Endothelial cell of umbilical vein (primary cell): ENCODE measurements at regions not wholly inside any gene's neighbourhood (a gene's known extent, or its start where the extent isn't known, plus 50 kb on each side); places are given as distances from the start of the nearest gene placed in this dataset.

Source experiments
- BruUV-seq: library from RNA; stranded (reverse); fragments of 400-500 nt; replicated peaks from 2 replicates; lab custom pipeline; 2021; lab: Mats Ljungman, UMichigan
- CTCF ChIA-PET: fragments of 300-600, 350-600 bp; sonication (Branson Sonifier 250); formaldehyde crosslinking; loops from one replicate; lab custom pipeline; 2021; ENCODE audit warnings: antibody characterized with exemption, inconsistent platforms; lab: Charles Lee
- POLR2A ChIA-PET: fragments of 300-600, 350-600 bp; sonication (Branson Sonifier 250); formaldehyde crosslinking; loops from one replicate; lab custom pipeline; 2021; ENCODE audit warnings: antibody characterized with exemption, inconsistent platforms; lab: Charles Lee
- DNase-seq: peaks from one replicate; pipeline ENCODE4 v3.0.0-alpha.2; 2011; ENCODE audit warnings: low read depth, low spot score
- FAIRE-seq: peaks from 2 replicates; lab custom pipeline; 2011; peaks lifted over from hg19 to GRCh38; lab: Jason Lieb, UNC
- H2AFZ ChIP-seq: 2 replicates; pipeline ENCODE4 v1.6.0; 2012; ENCODE audit warnings: low read depth, low read length, control low read depth, inconsistent platforms
- H3K27ac ChIP-seq: 2 replicates; pipeline ENCODE4 v1.5.1; 2011; ENCODE audit warnings: low read depth, mild to moderate bottlenecking, control low read depth, low read length, moderate library complexity; ENCODE audit not compliant: insufficient read depth
- H3K27me3 ChIP-seq, 2 experiments: 2 replicates each; pipeline versions ENCODE4 v1.6.0 to v1.6.1; 2011; ENCODE audit warnings: low read length in 2 of 2, mixed read lengths in 1 of 2; ENCODE audit not compliant: control insufficient read depth in 2 of 2, insufficient read depth in 2 of 2
- H3K36me3 ChIP-seq, 2 experiments: 2 replicates in 1 of 2; 3 replicates in 1 of 2; pipeline ENCODE4 v1.5.1; 2011; ENCODE audit warnings: low read length in 2 of 2, mild to moderate bottlenecking in 1 of 2, moderate library complexity in 1 of 2; ENCODE audit not compliant: control insufficient read depth in 2 of 2, insufficient read depth in 2 of 2; ENCODE audit errors: extremely low read depth in 1 of 2
- H3K4me1 ChIP-seq: 3 replicates; pipeline ENCODE4 v1.5.1; 2011; ENCODE audit warnings: mild to moderate bottlenecking, low read length; ENCODE audit not compliant: control insufficient read depth, insufficient read depth; ENCODE audit errors: extremely low read depth
- H3K4me2 ChIP-seq: 2 replicates; pipeline ENCODE4 v1.6.1; 2011; ENCODE audit warnings: low read length, control low read depth, mixed read lengths; ENCODE audit not compliant: insufficient read depth
- H3K4me3 ChIP-seq, 3 experiments: fragments of 200-600 bp in 1 of 3; sonication (generic), shearing (Covaris generic) in 1 of 3; replicated peaks in 1 of 3; 2 replicates each; pipeline ENCODE4 v1.5.1; 2011 to 2016; ENCODE audit warnings: control low read depth in 3 of 3, low read length in 3 of 3, mild to moderate bottlenecking in 2 of 3, inconsistent platforms in 1 of 3, low read depth in 1 of 3, moderate library complexity in 1 of 3; ENCODE audit not compliant: insufficient read depth in 1 of 3
- H3K79me2 ChIP-seq: 2 replicates; pipeline ENCODE4 v1.6.0; 2012; ENCODE audit warnings: low read length, inconsistent platforms; ENCODE audit not compliant: control insufficient read depth, insufficient read depth
- H3K9ac ChIP-seq: replicated peaks from 2 replicates; pipeline ENCODE3; 2011; ENCODE audit warnings: low read length, control low read depth; ENCODE audit not compliant: insufficient read depth; ENCODE audit errors: extremely low read depth
- H3K9me1 ChIP-seq: replicated peaks from 3 replicates; pipeline ENCODE4 v1.6.0; 2011; ENCODE audit warnings: mild to moderate bottlenecking, low read length; ENCODE audit not compliant: control insufficient read depth, insufficient read depth; ENCODE audit errors: extremely low read depth
- H3K9me3 ChIP-seq: replicated peaks from 2 replicates; pipeline ENCODE4 v1.5.1; 2012; ENCODE audit warnings: low read length, inconsistent platforms; ENCODE audit not compliant: control insufficient read depth, insufficient read depth
- H4K20me1 ChIP-seq: replicated peaks from 2 replicates; pipeline ENCODE3; 2011; ENCODE audit warnings: mild to moderate bottlenecking, low read length; ENCODE audit not compliant: control insufficient read depth, insufficient read depth; ENCODE audit errors: extremely low read depth
- EZH2 ChIP-seq: IDR thresholded peaks from 2 replicates; pipeline ENCODE4 v1.6.1; 2012; ENCODE audit warnings: borderline replicate concordance, low read depth, mild to moderate bottlenecking, moderate library complexity, low read length, inconsistent platforms; ENCODE audit not compliant: severe bottlenecking
- FOS ChIP-seq: IDR thresholded peaks from 2 replicates; pipeline ENCODE4 v1.6.1; 2011; ENCODE audit warnings: mild to moderate bottlenecking, low read length, moderate library complexity, borderline replicate concordance; ENCODE audit not compliant: insufficient read depth
- GATA2 ChIP-seq: IDR thresholded peaks from 2 replicates; pipeline ENCODE4 v1.7.0; 2011; ENCODE audit warnings: low read depth, mild to moderate bottlenecking, moderate library complexity, mixed read lengths, low read length; ENCODE audit not compliant: insufficient read length, insufficient read depth
- JUN ChIP-seq: IDR thresholded peaks from 2 replicates; pipeline ENCODE4 v1.6.1; 2011; ENCODE audit warnings: borderline replicate concordance, low read depth; ENCODE audit not compliant: insufficient read length, insufficient read depth
- MYC ChIP-seq: IDR thresholded peaks from one replicate; pipeline ENCODE4 v1.6.1; 2011; ENCODE audit warnings: mild to moderate bottlenecking, low read depth, low read length
- POLR2A ChIP-seq: IDR thresholded peaks from 2 replicates; pipeline ENCODE4 v1.6.1; 2012; ENCODE audit warnings: low read depth, mild to moderate bottlenecking, control low read depth, low read length
- POLR2AphosphoS5 ChIP-seq: IDR thresholded peaks from 2 replicates; pipeline ENCODE4 v1.6.1; 2012; ENCODE audit warnings: low read depth, mild to moderate bottlenecking, control low read depth, low read length, moderate library complexity; ENCODE audit not compliant: insufficient read depth
- dilution Hi-C: fragments of 300-500 bp; cut with MboI; formaldehyde crosslinking; loops from one replicate; pipeline ENCODE4 v1.15.0; 2019; ENCODE audit warnings: low sequenced_read_pairs; ENCODE audit not compliant: extremely low pct_ligation_motif_present
- intact Hi-C: fragments of 100-400 bp; cut with micrococcal nuclease; formaldehyde crosslinking; loops from one replicate; pipeline ENCODE4 v1.10.0; 2022
- TF ChIP-seq, protein P1 (sequence below): IDR thresholded peaks from 2 replicates; pipeline ENCODE4 v1.6.1; 2011; ENCODE audit not compliant: insufficient read depth, insufficient read length
- TF ChIP-seq, protein P2 (sequence below), 2 donors: IDR thresholded peaks; 1 replicate in 1 of 2; 2 replicates in 1 of 2; pipeline ENCODE4 v1.5.1; 2011; ENCODE audit warnings: low read length in 2 of 2, mild to moderate bottlenecking in 2 of 2, moderate library complexity in 2 of 2, control low read depth in 1 of 2, inconsistent platforms in 1 of 2, low read depth in 1 of 2; ENCODE audit not compliant: insufficient read depth in 1 of 2; ENCODE audit errors: extremely low read depth in 1 of 2

DNA sequence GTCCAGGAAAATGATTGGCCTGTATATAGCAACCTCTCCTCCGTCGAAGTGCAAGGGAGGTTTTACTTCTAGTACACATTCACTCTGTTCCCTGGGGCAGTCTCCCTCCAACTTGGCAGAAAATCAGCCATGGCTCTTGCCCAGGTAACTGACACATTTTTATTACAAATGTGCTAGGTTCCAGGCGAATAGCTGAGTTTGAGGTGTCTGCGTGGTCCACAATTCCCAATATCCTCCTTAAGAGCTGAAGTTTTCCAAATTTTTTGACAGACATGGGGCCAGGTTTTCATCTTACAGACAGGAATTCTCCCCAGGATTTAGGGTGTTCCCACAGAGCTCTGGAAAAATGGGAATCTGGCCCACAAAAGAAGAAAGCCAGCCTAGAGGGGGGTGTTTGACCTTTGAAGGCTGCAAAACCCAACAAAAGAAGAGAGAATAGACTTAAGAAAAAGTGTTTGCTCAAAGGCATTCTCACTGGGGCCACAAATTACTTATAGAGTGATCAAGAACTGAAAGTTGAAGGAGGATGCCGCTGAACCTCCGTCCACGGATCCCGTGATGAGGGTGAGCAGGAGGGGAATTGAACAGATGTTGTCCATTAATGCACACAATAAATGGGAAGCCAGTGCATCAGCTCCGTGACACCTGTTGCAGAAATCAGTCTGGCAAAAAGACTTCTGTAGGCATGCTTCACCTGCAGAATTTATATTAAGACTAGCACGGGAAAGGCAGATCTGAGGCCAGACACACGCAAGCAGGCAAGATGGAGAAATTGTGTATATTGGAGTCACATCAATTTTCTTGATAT is 242.3 kb upstream of the COPS8 start:
- Histone ChIP-seq H3K9me3 (no peaks in the 10 kb centered on the region), H3K9ac (no peak overlapping the region), H2AFZ (no peak overlapping the region), H3K27me3 (no peaks in the 10 kb centered on the region), H3K79me2 (no peaks in the 10 kb centered on the region), H3K9me1 (no peaks in the 10 kb centered on the region), H3K27ac (no peak overlapping the region), H3K36me3 (no peaks in the 10 kb centered on the region), H4K20me1 (no peaks in the 10 kb centered on the region), H3K4me2 (no peak overlapping the region), H3K4me3 (no peak overlapping the region), H3K4me1 (no peaks in the 10 kb centered on the region)
- TF ChIP-seq JUN (no peak), GATA2 (no peak), MYC (no peak), POLR2AphosphoS5 (no peak), EZH2 (no peak), FOS (no peak), POLR2A (no peak)
- TF ChIP-seq, protein P1, sequence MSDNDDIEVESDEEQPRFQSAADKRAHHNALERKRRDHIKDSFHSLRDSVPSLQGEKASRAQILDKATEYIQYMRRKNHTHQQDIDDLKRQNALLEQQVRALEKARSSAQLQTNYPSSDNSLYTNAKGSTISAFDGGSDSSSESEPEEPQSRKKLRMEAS: no peak
- TF ChIP-seq, protein P2, sequence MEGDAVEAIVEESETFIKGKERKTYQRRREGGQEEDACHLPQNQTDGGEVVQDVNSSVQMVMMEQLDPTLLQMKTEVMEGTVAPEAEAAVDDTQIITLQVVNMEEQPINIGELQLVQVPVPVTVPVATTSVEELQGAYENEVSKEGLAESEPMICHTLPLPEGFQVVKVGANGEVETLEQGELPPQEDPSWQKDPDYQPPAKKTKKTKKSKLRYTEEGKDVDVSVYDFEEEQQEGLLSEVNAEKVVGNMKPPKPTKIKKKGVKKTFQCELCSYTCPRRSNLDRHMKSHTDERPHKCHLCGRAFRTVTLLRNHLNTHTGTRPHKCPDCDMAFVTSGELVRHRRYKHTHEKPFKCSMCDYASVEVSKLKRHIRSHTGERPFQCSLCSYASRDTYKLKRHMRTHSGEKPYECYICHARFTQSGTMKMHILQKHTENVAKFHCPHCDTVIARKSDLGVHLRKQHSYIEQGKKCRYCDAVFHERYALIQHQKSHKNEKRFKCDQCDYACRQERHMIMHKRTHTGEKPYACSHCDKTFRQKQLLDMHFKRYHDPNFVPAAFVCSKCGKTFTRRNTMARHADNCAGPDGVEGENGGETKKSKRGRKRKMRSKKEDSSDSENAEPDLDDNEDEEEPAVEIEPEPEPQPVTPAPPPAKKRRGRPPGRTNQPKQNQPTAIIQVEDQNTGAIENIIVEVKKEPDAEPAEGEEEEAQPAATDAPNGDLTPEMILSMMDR (IDR thresholded peaks at IDR 0.05; ENCODE audit: extremely low read depth in 1 of 2, insufficient read depth in 1 of 2, low read depth in 1 of 2, low read length in 2 of 2): no peak
- intact Hi-C loops (no loop called here), dilution Hi-C loops (no loop called here)
- BruUV-seq: no TSS peak
- ChIA-PET POLR2A (no interaction called here), CTCF (interaction anchor here (1.1 kb wide), 1 partner anchor 9 kb away, joined by 4 read pairs; no protein-coding TSS in a partner anchor)
- no peak for DNase-seq
- FAIRE-seq: no peak
